Stimulated activated CD8-positive, alpha-beta memory T cell treated with anti-CD3 and anti-CD28 coated beads, Interleukin-12 subunit alpha, Interleukin-12 subunit beta, amount 100 ng/mL, for 1 hour (primary cell): ENCODE measurements at regions not wholly inside any gene's neighbourhood (a gene's known extent, or its start where the extent isn't known, plus 50 kb on each side); places are given as distances from the start of the nearest gene placed in this dataset.

ENCODE experiments used
- DNase-seq: peaks from one replicate; pipeline ENCODE4 v3.0.0-alpha.2; 2020; ENCODE audit warnings: low read depth

DNA sequence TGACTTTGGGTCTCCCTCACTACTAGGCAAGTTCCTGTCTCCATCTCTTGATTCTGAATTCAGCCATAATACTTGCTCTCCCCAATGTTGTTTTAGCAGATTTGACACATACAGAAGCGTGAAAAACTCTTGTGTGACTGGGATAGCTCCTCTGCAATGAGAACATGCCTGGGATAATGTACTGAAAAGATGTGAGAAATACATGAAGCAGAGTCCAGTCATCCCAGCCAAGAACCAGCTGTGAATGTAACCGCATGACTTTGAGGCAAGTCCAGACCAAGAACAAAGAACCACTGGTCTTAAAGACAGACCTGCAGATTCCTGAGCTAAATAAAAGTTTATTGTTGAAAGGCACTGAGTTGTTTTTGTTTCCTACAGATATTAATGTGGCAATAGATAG is 135.0 kb downstream of the NMUR2 start:
- DNase-seq: no peak

DNA sequence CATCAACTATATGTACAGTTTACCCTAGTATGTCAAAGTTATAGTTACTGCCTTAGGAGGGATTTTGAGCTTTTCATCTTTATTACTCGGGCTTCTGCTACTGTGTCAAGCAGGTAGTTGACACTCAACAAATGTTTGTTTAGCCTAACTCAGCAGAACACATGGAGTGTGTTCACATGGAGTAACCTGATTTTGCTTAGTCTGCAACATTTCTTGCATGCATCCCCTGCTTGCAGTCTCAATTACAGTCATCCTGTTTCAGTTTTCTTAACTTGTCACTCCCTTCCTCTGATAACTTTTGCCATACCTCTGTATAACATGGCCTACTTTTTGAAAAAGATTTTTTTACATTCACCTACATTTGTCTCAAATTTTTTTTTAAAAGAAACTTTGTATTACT is 135.5 kb downstream of the NMUR2 start:
- no peak for DNase-seq

DNA sequence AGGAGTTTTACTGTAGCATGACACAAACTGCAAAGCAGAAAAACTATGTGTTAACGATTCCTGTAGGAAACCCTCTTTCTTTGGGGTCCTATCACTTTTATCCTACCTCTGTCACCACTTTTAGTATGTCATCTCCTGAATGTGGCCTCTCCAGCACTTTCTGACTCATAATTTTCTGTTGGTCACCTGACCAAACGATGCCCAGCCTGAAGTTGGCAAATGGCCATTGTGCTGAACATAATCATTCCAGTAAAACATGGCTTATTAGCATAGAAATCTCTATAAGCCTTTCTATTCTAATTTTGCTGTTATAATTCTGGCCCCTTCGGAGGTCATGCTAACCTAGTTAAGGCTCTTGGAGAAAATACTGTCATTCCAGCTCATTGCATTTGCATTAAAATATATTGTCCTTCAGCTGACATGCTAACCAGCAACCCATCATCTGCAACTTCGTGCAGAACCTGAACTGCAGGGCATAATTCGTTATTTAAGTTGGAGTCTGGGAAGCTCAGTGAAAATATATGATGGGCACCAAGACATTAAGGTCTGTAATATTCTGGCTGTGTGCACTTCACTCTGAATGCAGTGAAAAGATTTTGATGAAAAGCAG is 140.3 kb downstream of the NMUR2 start:
- DNase-seq: no peak

DNA sequence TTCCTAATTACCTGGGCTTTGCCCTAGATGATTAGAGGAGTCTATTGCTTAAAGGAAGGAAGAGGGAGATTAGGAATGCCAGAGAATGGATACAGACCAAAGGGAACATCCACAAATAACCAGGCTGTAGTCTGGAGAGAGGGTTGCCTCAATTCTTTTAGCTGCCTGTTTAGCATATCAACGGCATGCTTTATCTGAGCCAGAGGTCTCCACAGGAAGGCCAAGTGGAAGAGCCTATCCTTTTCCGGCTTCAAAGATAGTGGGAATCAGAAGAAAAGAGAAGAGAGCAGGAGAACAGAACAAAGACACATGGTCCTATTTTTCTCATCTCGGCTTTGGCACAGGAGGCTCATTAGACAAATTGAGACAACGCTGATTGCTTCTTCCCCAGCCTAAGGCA is 142.4 kb downstream of the NMUR2 start:
- DNase-seq: no peak

DNA sequence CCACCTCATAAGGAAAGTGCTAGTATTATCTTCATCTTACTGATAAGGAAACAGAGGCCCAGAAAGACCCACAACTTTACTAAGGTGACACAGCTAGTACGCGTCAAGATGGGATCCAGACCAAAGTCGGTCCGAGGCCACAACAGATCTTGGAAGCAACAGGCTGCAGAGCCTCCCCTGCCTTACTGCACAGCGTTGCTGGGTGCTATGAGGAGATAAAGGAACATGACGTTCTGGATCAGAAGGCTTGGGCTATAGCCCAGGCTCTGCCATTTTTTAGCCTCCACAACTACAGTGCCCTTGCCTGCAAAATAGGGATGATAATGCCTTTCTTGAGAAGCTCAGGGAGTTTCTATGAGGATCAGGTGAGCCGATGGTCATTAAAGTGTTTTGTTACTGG is 144.1 kb downstream of the NMUR2 start:
- no peak for DNase-seq

DNA sequence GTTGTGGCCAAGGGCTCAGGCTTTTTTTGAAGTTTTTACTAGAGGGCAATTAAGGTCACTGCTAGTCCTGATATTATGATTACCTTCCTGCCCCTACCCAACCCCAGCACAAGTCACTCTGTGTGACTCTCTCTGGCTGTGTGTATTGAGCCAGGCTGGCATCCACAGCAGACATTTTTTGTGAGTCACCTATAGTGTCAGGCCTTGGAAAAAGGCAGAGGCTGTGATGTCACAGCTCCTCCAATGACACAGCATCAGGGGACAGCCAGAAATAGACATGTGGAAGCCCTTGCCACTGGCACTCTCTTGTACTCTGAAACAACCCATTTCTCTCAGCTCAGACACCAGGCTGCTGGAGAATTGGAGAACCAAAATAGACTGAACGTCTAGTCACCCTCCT is 145.4 kb downstream of the NMUR2 start:
- DNase-seq: no peak

DNA sequence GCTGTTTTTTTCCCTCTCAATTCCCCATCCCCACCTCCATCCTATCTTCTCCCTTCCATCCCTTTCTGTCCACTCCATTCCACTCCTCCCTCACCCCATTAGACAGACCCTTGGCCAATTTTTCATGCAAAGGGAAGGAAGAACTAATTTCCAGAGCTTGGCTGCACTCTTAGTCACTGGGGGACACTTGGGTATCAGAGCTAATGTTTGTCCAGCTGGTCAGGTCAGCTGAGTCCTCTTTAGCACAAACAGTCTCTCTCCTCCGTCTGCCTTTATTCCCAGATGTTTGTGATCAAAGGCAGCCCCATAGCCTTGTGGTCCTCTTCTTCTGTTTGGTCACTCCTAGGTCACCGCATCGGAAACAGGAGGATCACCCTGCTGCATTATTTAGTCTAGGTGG is 148.5 kb downstream of the NMUR2 start:
- DNase-seq: no peak

DNA sequence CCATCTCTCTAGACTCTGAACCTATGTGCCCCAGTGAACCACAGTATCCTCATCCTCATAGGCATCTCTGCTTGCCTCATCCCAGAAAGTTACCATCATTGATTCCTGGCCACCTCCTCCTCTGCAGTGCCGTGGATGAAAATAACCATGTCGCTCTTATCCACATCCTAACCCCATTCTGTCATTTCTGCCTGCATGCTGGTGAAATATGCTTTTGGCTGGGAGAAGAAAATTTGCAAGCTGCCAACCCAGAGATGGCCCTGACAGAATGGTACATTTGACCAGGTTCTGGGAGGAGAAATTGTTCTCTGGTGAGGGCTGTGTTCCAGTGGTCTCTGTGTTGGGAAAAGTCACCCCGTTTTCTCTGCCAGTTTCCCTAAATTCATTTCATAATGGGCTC is 149.7 kb downstream of the NMUR2 start:
- DNase-seq: no peak

DNA sequence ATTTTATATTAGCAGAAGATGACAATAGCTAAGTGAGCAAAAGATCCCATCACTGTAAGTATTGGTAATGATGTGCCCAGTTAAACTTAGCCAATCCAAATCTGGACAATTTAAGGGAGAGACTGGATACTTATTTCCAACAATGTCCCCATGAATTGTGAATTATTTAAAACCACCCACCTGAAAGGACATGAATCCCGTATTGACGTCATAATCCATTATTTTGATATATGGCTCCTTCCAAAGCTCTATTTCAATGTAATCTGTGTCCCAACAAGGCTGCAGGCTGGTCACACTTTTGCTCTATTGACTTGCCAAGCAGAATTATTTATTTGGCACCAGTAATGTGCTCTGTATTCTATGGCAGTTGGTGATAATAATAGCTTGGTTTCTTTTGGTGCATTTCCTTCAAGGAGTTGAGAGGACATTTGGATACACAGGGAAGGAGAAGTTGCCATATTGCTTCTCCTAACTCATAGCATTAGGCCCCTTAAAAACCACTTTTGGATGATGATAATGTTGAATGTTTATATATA is 157.2 kb downstream of the NMUR2 start:
- no peak for DNase-seq

DNA sequence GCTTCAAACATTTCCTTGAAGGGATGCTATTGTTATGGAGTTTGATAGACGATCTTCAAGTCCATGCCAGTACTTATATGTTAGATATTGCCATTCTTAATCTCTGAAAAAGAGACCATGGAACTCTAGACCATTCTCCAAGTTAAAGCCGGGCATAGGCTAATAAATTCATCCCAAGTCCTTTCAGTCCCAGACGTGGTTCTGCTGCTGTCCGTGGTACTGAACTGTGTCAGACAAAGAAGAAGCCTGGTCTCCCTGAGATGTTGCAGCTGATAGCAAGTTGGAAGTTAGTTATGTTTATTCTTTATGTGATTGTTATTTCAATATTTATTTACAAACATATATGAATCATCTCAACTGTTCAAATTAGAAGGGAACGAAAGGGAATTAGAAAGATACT is 158.7 kb downstream of the NMUR2 start:
- no peak for DNase-seq

DNA sequence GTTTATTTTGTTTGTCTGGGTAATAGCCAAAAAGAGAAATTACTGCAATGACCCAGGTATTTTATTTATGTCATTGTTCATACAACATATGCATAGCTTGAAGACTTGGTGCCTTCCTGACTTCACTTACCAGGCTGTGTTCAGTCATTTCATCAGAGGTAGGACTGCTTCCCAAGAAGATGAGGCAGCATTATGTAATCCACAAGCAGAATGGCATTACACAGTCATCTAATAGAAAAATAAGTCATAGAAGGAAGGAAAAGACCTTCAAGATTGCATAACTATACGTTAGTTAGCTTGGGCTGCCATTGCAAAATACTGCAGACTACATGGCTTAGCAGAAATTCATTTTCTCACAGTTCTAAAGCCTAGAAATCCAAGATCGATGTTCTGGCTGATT is 167.5 kb downstream of the NMUR2 start:
- no peak for DNase-seq

DNA sequence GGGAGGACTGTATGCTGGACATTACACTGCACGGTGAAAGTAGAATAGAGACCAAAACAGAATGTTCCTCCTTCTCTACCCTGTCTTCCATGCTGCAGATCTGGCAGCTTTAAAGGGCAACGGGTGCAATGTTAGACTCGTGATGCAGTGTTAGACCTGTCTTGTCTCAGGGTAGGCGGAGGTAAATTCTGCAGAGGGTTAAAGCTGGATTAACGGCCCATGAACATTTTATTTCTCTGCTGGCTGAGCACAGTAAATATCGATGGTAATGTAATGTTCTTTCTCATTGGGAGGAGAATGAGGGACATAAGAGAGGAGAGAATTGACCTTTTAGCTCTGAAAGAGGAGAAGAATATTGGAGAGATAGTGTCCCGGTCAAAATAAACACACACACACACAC is 178.9 kb downstream of the NMUR2 start:
- no peak for DNase-seq

DNA sequence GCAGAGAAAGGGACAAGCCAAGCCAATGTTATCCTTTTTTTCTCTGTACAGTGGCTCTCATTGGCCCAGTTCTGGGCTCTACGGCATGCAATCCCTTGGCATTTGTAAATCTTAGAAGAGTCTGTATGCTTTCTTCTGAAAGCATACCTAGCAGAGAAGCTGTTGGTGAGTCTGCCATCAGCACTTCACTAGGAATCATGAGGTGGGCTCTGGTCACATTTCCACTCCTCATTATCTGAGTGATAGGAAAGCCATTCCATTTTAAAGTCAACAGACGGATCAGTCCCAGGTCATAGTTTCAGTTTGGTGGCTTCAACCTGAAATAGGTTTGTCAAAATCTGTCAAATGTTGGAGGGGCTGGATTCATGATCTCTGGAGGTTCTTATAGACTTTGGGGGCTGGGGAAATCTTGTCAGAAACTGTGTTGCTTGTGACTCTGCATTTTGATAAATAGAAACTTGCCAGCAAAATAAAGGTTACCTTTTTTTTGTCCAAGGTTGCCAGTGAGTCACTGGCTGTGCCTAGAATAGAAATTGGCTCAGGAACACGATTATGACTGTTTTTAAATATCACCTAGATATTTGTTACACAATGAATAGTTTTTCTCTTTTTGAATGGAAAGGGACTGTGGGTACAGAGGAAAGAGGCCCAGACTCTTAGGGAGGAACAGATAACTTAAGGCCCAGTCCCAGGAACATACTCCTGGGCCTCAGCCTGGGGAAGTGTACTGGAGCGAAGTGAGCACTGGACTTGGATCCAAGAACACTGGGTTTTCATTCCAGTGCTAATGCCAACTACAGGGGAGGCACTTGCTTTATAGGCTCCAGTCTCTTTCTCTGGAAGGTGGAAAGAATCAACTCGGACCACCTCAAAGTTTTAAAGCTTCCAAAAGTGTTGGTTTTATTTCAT is 183.1 kb downstream of the NMUR2 start:
- no peak for DNase-seq

DNA sequence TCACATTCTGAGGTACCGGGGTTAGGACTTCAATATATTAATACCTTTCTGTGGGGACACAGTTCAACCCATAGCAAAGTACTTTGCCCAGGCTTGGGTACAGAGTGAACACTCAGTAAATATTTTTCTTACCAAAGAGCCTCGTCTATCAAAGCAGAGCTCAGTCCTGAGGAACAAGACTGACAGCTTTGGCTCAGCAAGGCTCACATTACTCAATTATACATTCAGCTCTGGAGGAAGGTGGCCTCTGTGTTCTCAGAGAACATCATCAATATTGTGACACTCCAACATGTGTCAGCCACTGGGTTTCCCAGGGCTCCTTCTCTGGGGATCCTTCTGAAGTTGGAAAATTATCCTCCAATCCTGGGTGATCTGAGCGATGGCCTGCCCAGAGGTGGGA is 186.4 kb downstream of the NMUR2 start:
- DNase-seq: no peak

DNA sequence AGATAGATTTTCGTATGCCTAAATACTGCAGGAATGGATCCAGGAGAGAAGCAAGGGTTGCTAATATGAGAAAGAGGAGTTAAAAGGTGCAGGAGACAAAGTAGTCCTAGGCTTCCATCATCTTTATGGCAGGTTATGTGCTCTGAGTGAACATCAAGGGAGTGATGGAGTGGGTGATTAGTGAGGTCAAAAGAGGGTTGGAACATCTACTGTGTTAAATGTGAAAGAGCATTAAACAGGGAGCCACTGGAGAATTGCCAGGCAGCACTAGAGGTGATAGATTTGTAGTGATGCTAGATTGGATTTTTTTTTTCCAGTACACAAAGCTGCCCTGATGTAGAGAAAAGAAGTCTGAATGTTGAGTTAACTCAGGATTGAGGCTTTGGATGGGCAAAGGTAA is 199.3 kb downstream of the NMUR2 start:
- DNase-seq: no peak

DNA sequence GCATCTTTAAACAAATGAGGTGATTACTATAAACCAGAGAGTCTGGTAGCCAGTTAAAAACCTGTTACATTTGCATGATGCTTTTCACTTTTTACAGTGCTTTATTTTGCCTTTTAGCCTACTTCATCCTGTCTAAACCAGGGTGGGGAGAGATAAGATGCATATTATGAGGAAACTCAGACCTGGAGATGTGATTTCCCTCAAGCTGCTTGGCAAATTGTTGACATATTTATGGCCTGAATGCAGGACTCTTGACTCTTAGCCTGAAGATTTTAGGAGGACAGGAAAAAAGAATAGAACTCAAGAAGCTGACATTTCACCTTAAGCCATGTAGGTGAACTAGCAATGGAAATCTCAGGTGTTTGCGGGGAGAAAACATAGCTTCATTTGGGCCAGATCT is 202.8 kb downstream of the NMUR2 start:
- DNase-seq: no peak

DNA sequence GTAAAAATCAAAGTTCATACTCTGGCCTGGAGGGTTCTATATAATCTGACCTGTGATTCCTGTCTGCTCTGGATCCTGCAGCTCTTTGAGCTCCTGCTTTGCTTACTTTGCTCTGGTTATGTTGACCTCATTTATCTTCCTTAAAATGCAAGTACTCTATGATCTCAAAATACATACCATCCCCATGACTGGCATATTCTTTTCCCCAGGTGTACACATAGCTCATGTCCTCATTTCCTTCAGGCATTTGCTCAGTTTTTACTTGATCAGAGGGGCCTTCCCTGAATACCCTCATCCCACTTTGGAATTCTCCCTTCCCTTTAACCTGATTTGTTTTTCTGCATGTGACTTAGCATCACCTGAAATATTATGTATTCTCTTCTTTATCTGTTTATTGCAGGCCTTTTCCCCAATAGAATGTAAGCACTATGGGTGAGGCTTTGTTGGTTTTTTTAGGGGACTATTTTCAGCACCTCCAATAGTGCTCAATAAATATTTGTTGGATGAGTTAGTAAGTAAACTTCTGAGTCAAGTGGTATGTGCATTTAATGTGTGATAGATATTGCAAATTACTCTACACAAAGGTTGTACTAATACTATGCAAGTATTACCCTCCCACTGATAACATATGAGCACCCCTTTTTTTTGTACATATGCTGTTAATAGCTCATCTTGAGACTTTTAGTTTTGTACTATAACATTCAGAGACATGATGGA is 211.5 kb downstream of the NMUR2 start:
- DNase-seq: no peak

DNA sequence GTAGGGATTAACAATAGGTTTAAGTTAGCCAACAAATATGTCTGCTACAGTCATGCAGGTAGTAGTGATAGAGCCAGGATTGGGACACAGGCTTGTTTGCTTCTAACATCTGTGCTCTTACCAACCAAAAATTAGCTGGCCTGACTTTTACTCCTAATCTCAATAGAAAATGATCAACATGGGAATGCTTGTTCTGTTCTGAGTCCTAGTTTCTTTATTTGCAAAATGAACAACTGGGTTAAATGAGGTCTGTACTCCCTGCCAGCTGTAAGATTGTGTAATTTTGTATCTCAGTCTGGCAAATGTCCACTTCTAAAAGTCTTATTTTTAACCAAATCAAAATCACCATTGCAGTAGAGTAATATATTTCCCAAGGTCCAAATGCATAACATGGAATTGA is 216.8 kb downstream of the NMUR2 start:
- DNase-seq: no peak

DNA sequence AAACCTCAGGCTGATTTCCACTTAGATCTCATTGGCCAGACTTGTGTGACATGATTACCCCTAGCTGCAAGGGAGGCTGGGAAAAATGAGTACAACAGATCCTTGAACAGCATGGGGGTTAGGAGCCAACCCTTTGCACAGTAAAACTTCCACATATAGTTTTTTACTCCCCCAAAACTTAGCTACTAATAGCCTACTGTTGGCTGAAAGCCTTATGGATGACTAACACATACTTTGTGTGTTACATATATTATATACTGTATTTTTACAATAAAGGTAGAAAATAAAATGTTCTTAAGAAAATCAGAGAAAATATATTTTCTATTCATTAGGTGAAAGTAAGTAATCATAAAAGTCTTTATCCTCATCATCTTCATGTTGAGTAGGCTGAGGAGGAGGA is 217.4 kb downstream of the NMUR2 start:
- no peak for DNase-seq

DNA sequence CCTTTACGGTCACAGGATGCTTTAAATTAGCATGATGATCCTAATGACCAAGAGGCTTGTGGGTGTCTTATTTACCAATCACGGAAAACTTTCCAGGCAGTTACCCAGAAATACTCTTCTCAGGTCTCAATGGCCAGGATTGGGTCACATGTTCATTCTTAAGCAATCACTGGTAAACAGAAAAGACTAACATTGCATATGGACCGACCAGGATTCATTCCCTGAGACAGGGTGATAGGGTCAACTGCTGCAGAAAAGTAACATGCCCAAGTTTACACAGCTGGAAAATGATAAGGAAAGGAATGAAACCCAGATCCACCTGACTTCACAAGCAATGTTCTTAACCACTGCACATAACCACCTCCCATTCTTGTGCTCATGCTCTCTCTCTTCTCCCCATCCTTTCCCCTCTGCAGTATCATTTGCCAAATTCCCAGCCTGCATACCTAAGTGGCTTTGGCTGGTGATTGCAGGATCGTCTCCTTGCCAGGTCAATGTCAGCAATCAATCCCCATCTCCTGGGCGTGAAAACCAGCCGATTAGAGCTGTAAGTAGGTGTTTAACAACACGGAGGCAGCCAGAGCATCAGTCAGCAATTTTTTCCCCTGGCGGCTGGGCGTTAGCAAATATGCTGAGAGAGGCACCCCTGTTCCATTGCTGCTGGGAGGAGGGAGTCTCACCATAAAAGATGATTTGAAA is 219.4 kb downstream of the NMUR2 start:
- DNase-seq: no peak

DNA sequence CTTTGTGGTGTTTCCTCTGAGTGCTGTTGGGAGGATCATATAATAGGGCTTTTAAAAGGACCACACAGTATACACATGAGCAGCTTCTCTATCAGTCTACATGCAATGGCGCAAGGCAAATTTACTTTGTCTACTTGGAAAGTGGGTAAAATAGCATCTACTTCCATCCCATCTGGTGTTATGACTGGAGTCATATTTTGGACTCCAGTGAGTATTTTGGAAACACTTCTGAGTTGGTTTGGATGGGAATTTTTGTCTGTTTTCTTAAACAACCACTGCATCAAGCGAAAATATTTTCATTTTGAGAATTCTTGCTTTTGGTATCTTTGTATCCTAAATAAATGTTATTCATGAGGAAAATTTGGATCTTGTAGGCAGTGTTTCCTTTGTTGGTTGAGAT is 220.8 kb downstream of the NMUR2 start:
- DNase-seq: no peak

DNA sequence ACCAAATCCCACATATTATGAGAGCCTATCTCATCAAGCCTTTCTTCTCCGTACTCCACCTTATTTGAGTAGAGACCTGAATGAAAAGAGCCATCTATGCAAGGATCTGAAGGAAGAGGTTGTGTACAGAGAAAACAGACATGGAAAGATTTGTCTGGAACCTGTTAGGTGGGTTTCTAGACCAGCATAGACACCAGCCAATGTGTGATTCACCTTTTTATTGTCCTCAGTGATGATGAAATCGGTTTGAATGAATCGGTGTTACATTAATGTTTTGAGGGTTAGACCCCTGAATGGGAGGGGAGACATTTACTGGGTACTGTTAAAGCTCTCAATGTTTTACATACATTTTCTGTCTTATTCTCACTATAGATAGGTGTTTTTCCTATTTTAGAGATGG is 223.6 kb downstream of the NMUR2 start:
- no peak for DNase-seq
